ENCODE measurements at regions not wholly inside any gene's neighbourhood (a gene's known extent, or its start where the extent isn't known, plus 50 kb on each side); places are given as distances from the start of the nearest gene placed in this dataset.

DNA sequence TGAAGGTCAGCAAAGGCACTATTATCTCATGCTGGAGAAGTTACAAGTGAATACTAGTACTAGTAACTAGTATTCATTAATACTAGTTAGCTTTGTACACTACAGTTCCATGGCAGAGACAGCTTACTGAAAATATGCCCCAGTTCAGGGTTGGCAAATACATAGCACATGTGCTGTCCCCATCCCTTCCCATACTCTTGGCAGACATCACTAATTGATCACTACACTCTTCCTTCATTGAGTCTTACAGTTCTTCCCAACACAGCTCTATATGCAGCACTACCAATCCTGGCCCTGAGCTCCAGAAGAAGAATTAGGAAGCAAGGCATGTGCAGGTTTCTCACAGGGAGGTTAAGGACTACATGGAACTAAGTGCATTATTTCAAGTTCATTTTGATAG lies 168.3 kb upstream of the EEA1 start:
- H3K4me3 ChIP-seq = no peak overlapping the region
- no peaks in the 10 kb centered on the region for H3K36me3 ChIP-seq
- H3K9me3 ChIP-seq (replicated peaks) = no peaks in the 10 kb centered on the region
- DNase-seq = no peak
- no peak for TF ChIP-seq CTCF (IDR thresholded peaks at IDR 0.05; ENCODE audit: borderline replicate concordance)
- H3K27ac ChIP-seq (replicated peaks) = no peak overlapping the region
- intact Hi-C loops (cut with micrococcal nuclease) = no loop called here
- no peaks in the 10 kb centered on the region for H3K27me3 ChIP-seq (ENCODE audit: low read depth)
- H3K4me1 ChIP-seq = peaks cover 4% of the 10 kb centered on the region

- DNase-seq = peak; percentile 30
- H3K36me3 ChIP-seq = no peaks in the 10 kb centered on the region
- H3K9me3 ChIP-seq (replicated peaks) = no peaks in the 10 kb centered on the region
- H3K4me3 ChIP-seq = no peak overlapping the region
- peaks cover 10% of the 10 kb centered on the region for H3K4me1 ChIP-seq
- peak; percentile 53 for TF ChIP-seq CTCF (IDR thresholded peaks at IDR 0.05; ENCODE audit: borderline replicate concordance)
- H3K27ac ChIP-seq (replicated peaks) = no peak overlapping the region
- H3K27me3 ChIP-seq (ENCODE audit: low read depth) = no peaks in the 10 kb centered on the region
- intact Hi-C loops (cut with micrococcal nuclease) = no loop called here
Measured at GRCh38 chr12:93098077-93098476, 169.0 kb upstream of the EEA1 start.

GRCh38 chr12:93099792-93100191 lies 170.7 kb upstream of the EEA1 start:
- Histone ChIP-seq H3K4me1 (peaks cover 17% of the 10 kb centered on the region), H3K4me3 (no peak overlapping the region), H3K27me3 (ENCODE audit: low read depth) (no peaks in the 10 kb centered on the region), H3K27ac (replicated peaks) (no peak overlapping the region), H3K9me3 (replicated peaks) (no peaks in the 10 kb centered on the region), H3K36me3 (no peaks in the 10 kb centered on the region)
- no peak for DNase-seq
- intact Hi-C loops (cut with micrococcal nuclease) = no loop called here
- no peak for TF ChIP-seq CTCF (IDR thresholded peaks at IDR 0.05; ENCODE audit: borderline replicate concordance)

DNA sequence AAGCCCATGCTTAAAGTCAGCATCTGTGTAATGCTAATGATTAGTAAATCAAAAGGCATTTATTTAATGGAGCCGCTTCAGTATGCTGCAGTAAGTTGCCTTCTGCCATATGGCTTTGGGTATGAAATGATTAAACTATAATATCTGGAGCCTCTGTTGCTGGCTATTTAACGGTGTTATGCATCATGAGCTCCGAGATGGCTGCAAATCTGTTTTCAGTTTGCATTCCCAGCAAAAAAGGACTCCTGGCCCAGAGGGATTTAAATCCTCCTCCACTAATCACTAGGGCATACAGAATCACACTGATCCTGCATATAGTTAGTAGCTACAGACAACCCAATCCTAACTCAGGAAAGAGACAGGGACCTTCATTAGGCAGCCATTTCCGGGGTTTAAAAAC lies 171.5 kb upstream of the EEA1 start:
- Histone ChIP-seq H3K27ac (replicated peaks) (no peak overlapping the region), H3K4me1 (peaks cover 17% of the 10 kb centered on the region), H3K36me3 (no peaks in the 10 kb centered on the region), H3K9me3 (replicated peaks) (no peaks in the 10 kb centered on the region), H3K27me3 (ENCODE audit: low read depth) (no peaks in the 10 kb centered on the region), H3K4me3 (no peak overlapping the region)
- no peak for TF ChIP-seq CTCF (IDR thresholded peaks at IDR 0.05; ENCODE audit: borderline replicate concordance)
- intact Hi-C loops (cut with micrococcal nuclease) = no loop called here
- no peak for DNase-seq

DNA sequence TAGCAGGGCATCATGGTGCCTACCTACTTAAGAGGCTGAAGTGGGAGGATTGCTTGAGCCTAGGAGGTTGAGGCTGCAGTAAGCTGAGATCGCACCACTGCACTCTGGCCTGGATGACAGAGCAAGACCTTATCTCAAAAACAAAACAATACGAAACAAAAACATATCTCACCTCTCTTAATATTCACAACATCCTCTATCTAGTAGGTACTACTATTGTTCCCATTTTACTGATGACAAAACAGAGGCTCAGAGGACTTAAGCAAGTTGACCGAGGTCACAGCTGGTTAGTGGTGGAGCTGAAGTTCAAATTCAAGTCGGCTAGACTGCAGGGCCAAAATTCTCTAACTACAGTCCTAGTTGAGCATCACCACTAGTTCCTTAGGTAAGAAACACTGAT lies 172.3 kb upstream of the EEA1 start:
- TF ChIP-seq CTCF (IDR thresholded peaks at IDR 0.05; ENCODE audit: borderline replicate concordance) = no peak
- H3K27ac ChIP-seq (replicated peaks) = no peak overlapping the region
- intact Hi-C loops (cut with micrococcal nuclease) = no loop called here
- H3K36me3 ChIP-seq = no peaks in the 10 kb centered on the region
- H3K4me3 ChIP-seq = no peak overlapping the region
- H3K4me1 ChIP-seq = peaks cover 17% of the 10 kb centered on the region
- no peak for DNase-seq
- no peaks in the 10 kb centered on the region for H3K9me3 ChIP-seq (replicated peaks)
- no peaks in the 10 kb centered on the region for H3K27me3 ChIP-seq (ENCODE audit: low read depth)

GRCh38 chr12:93102312-93102711 lies 173.2 kb upstream of the EEA1 start:
- no peak for DNase-seq
- no peaks in the 10 kb centered on the region for H3K27me3 ChIP-seq (ENCODE audit: low read depth)
- intact Hi-C loops (cut with micrococcal nuclease) = no loop called here
- H3K4me3 ChIP-seq = no peak overlapping the region
- no peak for TF ChIP-seq CTCF (IDR thresholded peaks at IDR 0.05; ENCODE audit: borderline replicate concordance)
- no peaks in the 10 kb centered on the region for H3K9me3 ChIP-seq (replicated peaks)
- peaks cover 17% of the 10 kb centered on the region for H3K4me1 ChIP-seq
- peak overlapping the region; percentile 47 for H3K27ac ChIP-seq (replicated peaks)
- no peaks in the 10 kb centered on the region for H3K36me3 ChIP-seq
